Dermis microvascular lymphatic vessel endothelial cell (primary cell): ENCODE measurements at regions not wholly inside any gene's neighbourhood (a gene's known extent, or its start where the extent isn't known, plus 50 kb on each side); places are given as distances from the start of the nearest gene placed in this dataset.

ENCODE experiments used
- DNase-seq, 2 donors: peaks; one replicate each; pipeline versions ENCODE4 v3.0.0 to v3.0.0-alpha.2; 2010; ENCODE audit warnings: low read depth in 2 of 2

GRCh38 chr13:59477011-59477410 is 686.7 kb downstream of the DIAPH3 start:
- DNase-seq, result peak in 1 of 2 donors; percentile 43

GRCh38 chr13:59478908-59479307 is 684.8 kb downstream of the DIAPH3 start:
- no peak for DNase-seq

GRCh38 chr13:59479629-59480028 is 684.1 kb downstream of the DIAPH3 start:
- peak in 1 of 2 donors; percentile 47 for DNase-seq

- DNase-seq, result no peak
Measured at GRCh38 chr13:59480396-59481259, 683.1 kb downstream of the DIAPH3 start.

GRCh38 chr13:59483501-59484145 is 680.1 kb downstream of the DIAPH3 start:
- no peak for DNase-seq

GRCh38 chr13:59487883-59488282 is 675.8 kb downstream of the DIAPH3 start:
- no peak for DNase-seq

- peak in 1 of 2 donors; percentile 19 for DNase-seq
Measured at GRCh38 chr13:59488436-59488835, 675.3 kb downstream of the DIAPH3 start.

- no peak for DNase-seq
Measured at GRCh38 chr13:59490651-59491050, 673.1 kb downstream of the DIAPH3 start.

- peak in 1 of 2 donors; percentile 56 for DNase-seq
Measured at GRCh38 chr13:59492030-59492636, 671.6 kb downstream of the DIAPH3 start.

- DNase-seq, result peak in 1 of 2 donors; percentile 46
Measured at GRCh38 chr13:59493436-59493965, 670.2 kb downstream of the DIAPH3 start.

GRCh38 chr13:59494151-59494550 is 669.6 kb downstream of the DIAPH3 start:
- DNase-seq, result peak in 1 of 2 donors; percentile 51

GRCh38 chr13:59494560-59494970 is 669.2 kb downstream of the DIAPH3 start:
- DNase-seq, result peak; percentile 78 to 92

- DNase-seq, result peak in 1 of 2 donors; percentile 5
Measured at GRCh38 chr13:59495299-59495698, 668.4 kb downstream of the DIAPH3 start.

- no peak for DNase-seq
Measured at GRCh38 chr13:59495936-59496512, 667.7 kb downstream of the DIAPH3 start.

GRCh38 chr13:59497621-59498247 is 666.0 kb downstream of the DIAPH3 start:
- peak in 1 of 2 donors; percentile 74 for DNase-seq

- DNase-seq, result no peak
Measured at GRCh38 chr13:59501004-59501403, 662.7 kb downstream of the DIAPH3 start.

GRCh38 chr13:59504407-59504806 is 659.3 kb downstream of the DIAPH3 start:
- no peak for DNase-seq

- no peak for DNase-seq
Measured at GRCh38 chr13:59510386-59510785, 653.3 kb downstream of the DIAPH3 start.

GRCh38 chr13:59513686-59514085 is 650.0 kb downstream of the DIAPH3 start:
- DNase-seq, result no peak

- no peak for DNase-seq
Measured at GRCh38 chr13:59514316-59514715, 649.4 kb downstream of the DIAPH3 start.

- no peak for DNase-seq
Measured at GRCh38 chr13:59519819-59520218, 643.9 kb downstream of the DIAPH3 start.
